Stomach (tissue), 8 donors: ENCODE measurements at regions not wholly inside any gene's neighbourhood (a gene's known extent, or its start where the extent isn't known, plus 50 kb on each side); places are given as distances from the start of the nearest gene placed in this dataset.

Experiments
- DNase-seq, 2 donors: peaks; one replicate each; pipeline versions ENCODE4 v3.0.0 to v3.0.0-alpha.2; 2013 to 2019
- H3K27ac ChIP-seq, 5 donors: fragments of 200-600 bp in 4 of 5; sonication (generic) in 4 of 5; one replicate each; pipeline ENCODE4 v1.5.1; 2013 to 2019; ENCODE audit warnings: mild to moderate bottlenecking in 1 of 5, moderate library complexity in 1 of 5
- H3K27me3 ChIP-seq, 3 donors: fragments of 200-600 bp; sonication (generic); one replicate each; pipeline ENCODE4 v1.5.1; 2017 to 2019; ENCODE audit warnings: mixed run types in 1 of 3
- H3K36me3 ChIP-seq, 4 donors: fragments of 200-600 bp; sonication (generic); 1 replicate in 3 of 4; 2 replicates in 1 of 4; pipeline ENCODE4 v1.5.1; 2016 to 2019
- H3K4me1 ChIP-seq, 4 donors: fragments of 200-600 bp; sonication (generic); one replicate each; pipeline ENCODE4 v1.5.1; 2016 to 2019
- H3K4me3 ChIP-seq, 4 donors: fragments of 200-600 bp; sonication (generic) in 3 of 4; one replicate each; pipeline ENCODE4 v1.5.1; 2016 to 2019; ENCODE audit warnings: mild to moderate bottlenecking in 1 of 4
- H3K9me3 ChIP-seq, 4 donors: fragments of 200-600 bp; sonication (generic); one replicate each; pipeline ENCODE4 v1.5.1; 2016 to 2019
- EP300 ChIP-seq: sonication (generic); formaldehyde crosslinking; IDR thresholded peaks from one replicate; pipeline ENCODE4 v1.6.1; 2017; ENCODE audit warnings: antibody characterized with exemption
- POLR2A ChIP-seq, 4 donors: fragments of 450-650 bp; IDR thresholded peaks; one replicate each; pipeline ENCODE4 v1.6.1; 2016; ENCODE audit warnings: antibody characterized with exemption in 4 of 4, control low read depth in 2 of 4, mild to moderate bottlenecking in 1 of 4, moderate library complexity in 1 of 4
- POLR2AphosphoS5 ChIP-seq, 3 donors: sonication (generic); formaldehyde crosslinking; IDR thresholded peaks; one replicate each; pipeline ENCODE4 v1.6.1; 2016; ENCODE audit warnings: antibody characterized with exemption in 3 of 3
- WGBS, 5 donors: extraction: QIAGEN DNeasy Blood & Tissue Kit in 3 of 5; methylation state at CpG; one replicate each; pipeline versions ENCODE4 v1.1.5 to v1.1.7; 2013 to 2018; 5-methylcytosine and 5-hydroxymethylcytosine counted together
- intact Hi-C: fragments of 100-400 bp; cut with DNase I; formaldehyde crosslinking; loops from one replicate; pipeline ENCODE4 v1.15.1; 2023; ENCODE audit warnings: low total_unique reads
- TF ChIP-seq, protein P1 (sequence below), 7 experiments: fragments of 450-650 bp in 4 of 7; fragments of 200-600 bp in 3 of 7; sonication (generic) in 3 of 7; IDR thresholded peaks; one replicate each; pipeline ENCODE4 v1.5.1; 2016 to 2019; ENCODE audit warnings: antibody characterized with exemption in 7 of 7, control low read depth in 2 of 7, mild to moderate bottlenecking in 1 of 7
- donor health status: healthy with polysubstance abuse.
- donor health status: Bipolar disorder and iron deficiency.
- donor health status: healthy.

DNA sequence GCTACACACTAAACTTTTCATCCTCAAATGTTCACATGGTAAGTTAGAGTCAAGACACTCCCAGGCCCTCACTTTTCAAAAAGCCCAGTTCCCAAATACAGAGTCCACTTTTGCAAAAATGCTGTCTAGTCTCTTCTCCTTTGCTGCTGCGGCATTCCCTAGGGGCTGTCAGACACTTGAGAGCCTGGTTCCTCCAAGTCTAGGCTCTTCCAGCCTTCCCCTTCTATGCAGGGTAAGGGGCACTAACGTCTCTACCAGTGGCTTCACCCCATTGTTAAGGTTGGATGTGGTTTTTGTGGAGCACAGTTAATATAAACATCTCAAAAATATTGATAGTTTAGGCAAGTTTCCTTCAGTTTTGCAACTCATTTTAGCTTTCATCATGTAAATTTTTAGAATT, 181.5 kb downstream of the KIF18A start:
- H3K27me3 ChIP-seq = no peaks in the 10 kb centered on the region
- H3K4me1 ChIP-seq = no peaks in the 10 kb centered on the region
- no peak for DNase-seq
- no peak overlapping the region for H3K27ac ChIP-seq
- no peak for TF ChIP-seq POLR2A (IDR thresholded peaks at IDR 0.05)
- TF ChIP-seq, protein P1, sequence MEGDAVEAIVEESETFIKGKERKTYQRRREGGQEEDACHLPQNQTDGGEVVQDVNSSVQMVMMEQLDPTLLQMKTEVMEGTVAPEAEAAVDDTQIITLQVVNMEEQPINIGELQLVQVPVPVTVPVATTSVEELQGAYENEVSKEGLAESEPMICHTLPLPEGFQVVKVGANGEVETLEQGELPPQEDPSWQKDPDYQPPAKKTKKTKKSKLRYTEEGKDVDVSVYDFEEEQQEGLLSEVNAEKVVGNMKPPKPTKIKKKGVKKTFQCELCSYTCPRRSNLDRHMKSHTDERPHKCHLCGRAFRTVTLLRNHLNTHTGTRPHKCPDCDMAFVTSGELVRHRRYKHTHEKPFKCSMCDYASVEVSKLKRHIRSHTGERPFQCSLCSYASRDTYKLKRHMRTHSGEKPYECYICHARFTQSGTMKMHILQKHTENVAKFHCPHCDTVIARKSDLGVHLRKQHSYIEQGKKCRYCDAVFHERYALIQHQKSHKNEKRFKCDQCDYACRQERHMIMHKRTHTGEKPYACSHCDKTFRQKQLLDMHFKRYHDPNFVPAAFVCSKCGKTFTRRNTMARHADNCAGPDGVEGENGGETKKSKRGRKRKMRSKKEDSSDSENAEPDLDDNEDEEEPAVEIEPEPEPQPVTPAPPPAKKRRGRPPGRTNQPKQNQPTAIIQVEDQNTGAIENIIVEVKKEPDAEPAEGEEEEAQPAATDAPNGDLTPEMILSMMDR (IDR thresholded peaks at IDR 0.05) = no peak
- TF ChIP-seq POLR2AphosphoS5 (IDR thresholded peaks at IDR 0.05) = no peak
- no peak for TF ChIP-seq EP300
- H3K4me3 ChIP-seq = no peak overlapping the region
- H3K9me3 ChIP-seq = peaks cover 0 to 6% (median 0%) of the 10 kb centered on the region in 4 donors
- H3K36me3 ChIP-seq = no peaks in the 10 kb centered on the region
- intact Hi-C loops = no loop called here
- WGBS, 5 donors = 69 to 87% (median 83%) methylated on average over 2 of the region's 2 CpGs

DNA sequence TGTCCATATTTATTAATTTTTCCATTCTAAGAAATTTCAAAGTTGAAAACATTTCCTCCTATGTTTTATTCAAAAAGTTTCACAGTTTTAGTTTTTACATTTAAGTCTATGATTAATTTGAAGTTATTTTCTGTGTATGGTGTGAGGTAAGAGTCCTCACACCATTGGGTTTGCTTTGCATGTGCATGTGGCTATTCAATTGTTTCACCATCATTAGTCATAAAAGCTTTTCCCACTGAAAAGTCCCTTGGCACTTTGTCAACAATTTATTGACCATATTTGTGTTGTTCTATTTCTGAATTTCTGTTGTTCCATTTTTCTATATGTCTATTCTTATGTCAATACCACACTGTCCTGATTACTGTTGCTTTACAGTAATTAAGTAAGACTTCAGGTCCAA, 186.5 kb downstream of the KIF18A start:
- TF ChIP-seq POLR2AphosphoS5 (IDR thresholded peaks at IDR 0.05) = no peak
- no peak for TF ChIP-seq POLR2A (IDR thresholded peaks at IDR 0.05)
- no peak for TF ChIP-seq EP300
- TF ChIP-seq, protein P1 (IDR thresholded peaks at IDR 0.05) = no peak
- Histone ChIP-seq H3K27ac (no peak overlapping the region), H3K9me3 (peaks cover 0 to 6% (median 0%) of the 10 kb centered on the region in 4 donors), H3K4me1 (no peaks in the 10 kb centered on the region), H3K27me3 (no peaks in the 10 kb centered on the region), H3K4me3 (no peak overlapping the region), H3K36me3 (no peaks in the 10 kb centered on the region)
- intact Hi-C loops = no loop called here
- no peak for DNase-seq

DNA sequence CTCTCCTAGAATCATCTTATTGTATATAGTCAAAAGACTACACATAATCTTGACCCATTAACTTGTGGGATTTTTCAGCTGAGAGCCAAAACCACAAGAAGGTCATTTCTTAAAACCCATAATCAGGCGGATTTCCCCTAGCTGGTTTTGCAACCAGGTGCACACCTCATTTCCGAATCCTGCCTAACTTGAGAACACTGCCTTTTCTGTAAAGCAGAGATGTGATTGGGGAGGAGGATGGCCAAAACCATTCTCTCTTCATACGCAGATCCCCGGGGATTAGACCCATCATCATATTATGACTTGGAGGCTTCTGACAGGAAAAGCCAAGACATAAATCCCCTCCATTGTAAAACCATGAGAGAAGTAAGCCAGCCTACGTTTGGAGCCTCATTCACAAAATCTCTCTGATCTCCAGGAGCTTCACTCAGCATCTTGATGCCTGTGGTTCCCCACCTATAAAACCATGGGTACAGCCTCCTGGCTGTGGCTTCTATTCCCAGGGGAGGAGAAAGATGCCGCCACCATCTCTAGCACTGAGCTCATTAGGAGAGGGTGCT, 191.3 kb downstream of the KIF18A start:
- no peaks in the 10 kb centered on the region for H3K27me3 ChIP-seq
- 70 to 84% (median 81%) methylated on average over 6 of the region's 6 CpGs for WGBS, 5 donors
- intact Hi-C loops = no loop called here
- H3K9me3 ChIP-seq = no peaks in the 10 kb centered on the region
- no peak overlapping the region for H3K27ac ChIP-seq
- no peak for DNase-seq
- no peak overlapping the region for H3K4me3 ChIP-seq
- TF ChIP-seq POLR2A (IDR thresholded peaks at IDR 0.05) = no peak
- no peak for TF ChIP-seq EP300
- TF ChIP-seq, protein P1 (IDR thresholded peaks at IDR 0.05) = no peak
- TF ChIP-seq POLR2AphosphoS5 (IDR thresholded peaks at IDR 0.05) = no peak
- no peaks in the 10 kb centered on the region for H3K4me1 ChIP-seq
- no peaks in the 10 kb centered on the region for H3K36me3 ChIP-seq

DNA sequence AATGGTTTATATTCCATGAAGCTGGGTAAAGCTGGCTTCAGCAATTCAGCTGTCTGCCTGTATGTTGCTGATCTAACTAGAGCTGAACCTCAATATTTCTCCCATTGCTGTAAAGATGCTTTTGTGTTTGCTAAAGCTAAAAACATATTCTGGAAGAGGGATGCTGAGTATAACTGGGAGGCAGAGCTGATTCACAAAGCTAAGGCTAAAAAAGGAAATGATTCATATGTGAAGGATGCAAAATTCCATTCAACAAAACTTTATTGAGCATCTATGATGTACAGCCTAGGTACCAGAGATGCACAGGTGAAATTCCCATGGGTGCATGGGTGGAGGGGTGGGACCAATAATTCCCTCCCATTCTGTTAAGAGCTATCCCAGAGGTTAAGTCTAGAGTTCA, 193.9 kb downstream of the KIF18A start:
- no peak overlapping the region for H3K27ac ChIP-seq
- TF ChIP-seq EP300 (no peak), POLR2A (IDR thresholded peaks at IDR 0.05) (no peak), POLR2AphosphoS5 (IDR thresholded peaks at IDR 0.05) (no peak)
- TF ChIP-seq, protein P1 (IDR thresholded peaks at IDR 0.05) = no peak
- no peaks in the 10 kb centered on the region for H3K9me3 ChIP-seq
- H3K36me3 ChIP-seq = no peaks in the 10 kb centered on the region
- H3K4me3 ChIP-seq = no peak overlapping the region
- H3K27me3 ChIP-seq = no peaks in the 10 kb centered on the region
- intact Hi-C loops = no loop called here
- no peak for DNase-seq
- H3K4me1 ChIP-seq = no peaks in the 10 kb centered on the region
